Stimulated activated CD4-positive, alpha-beta T cell treated with anti-CD3 and anti-CD28 coated beads, Interleukin-12 subunit alpha, Interleukin-12 subunit beta, amount 100 ng/mL, for 4 hours (primary cell): ENCODE measurements at regions not wholly inside any gene's neighbourhood (a gene's known extent, or its start where the extent isn't known, plus 50 kb on each side); places are given as distances from the start of the nearest gene placed in this dataset.

Source experiments
- DNase-seq: peaks from one replicate; pipeline ENCODE4 v3.0.0-alpha.2; 2020

DNA sequence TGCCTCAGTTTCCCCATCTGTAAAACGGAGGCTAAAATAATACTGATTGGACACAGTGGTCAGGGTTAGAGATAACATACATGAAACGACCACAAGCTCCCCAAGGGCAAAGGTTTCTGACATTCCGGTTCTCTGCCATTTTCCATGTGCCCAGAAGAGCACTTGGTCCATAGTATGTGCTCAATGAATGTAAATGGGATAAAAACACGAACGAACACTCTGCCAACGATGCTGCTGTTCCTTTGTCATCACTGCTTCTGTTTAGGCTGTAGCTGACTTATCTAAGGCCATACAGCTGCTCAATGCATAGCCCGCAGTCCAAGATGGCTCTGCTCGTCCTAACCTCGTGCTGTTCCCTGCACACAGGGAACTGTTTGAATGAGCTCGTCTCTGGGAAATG lies 102.0 kb downstream of the RMI2 start:
- DNase-seq = no peak

GRCh38 chr16:11447836-11448235 lies 102.6 kb downstream of the RMI2 start:
- no peak for DNase-seq

- no peak for DNase-seq
Observed at GRCh38 chr16:11448796-11449416, 103.6 kb downstream of the RMI2 start.

DNA sequence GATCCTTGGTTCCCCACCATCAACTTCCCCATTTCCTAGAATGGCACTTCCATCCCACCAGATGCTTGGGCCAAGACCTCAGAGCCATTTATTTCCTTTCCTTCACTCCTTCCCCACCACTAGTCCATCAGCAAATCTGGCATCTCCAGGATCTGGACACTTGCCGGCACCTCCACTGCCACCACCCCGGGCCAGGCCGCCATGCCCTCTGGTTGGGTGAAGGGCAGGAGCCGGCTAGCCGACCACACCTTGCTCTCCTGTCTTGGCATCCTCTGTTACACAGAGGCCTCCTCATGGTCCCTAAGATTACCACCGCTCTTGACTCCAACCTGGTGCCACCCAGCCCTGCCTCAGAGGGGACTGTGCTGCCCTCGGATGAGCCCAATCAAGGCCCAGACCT lies 104.5 kb downstream of the RMI2 start:
- DNase-seq = no peak

- no peak for DNase-seq
Observed at GRCh38 chr16:11450136-11450535, 104.9 kb downstream of the RMI2 start.

GRCh38 chr16:11452298-11452697 lies 107.0 kb downstream of the RMI2 start:
- DNase-seq = no peak

DNA sequence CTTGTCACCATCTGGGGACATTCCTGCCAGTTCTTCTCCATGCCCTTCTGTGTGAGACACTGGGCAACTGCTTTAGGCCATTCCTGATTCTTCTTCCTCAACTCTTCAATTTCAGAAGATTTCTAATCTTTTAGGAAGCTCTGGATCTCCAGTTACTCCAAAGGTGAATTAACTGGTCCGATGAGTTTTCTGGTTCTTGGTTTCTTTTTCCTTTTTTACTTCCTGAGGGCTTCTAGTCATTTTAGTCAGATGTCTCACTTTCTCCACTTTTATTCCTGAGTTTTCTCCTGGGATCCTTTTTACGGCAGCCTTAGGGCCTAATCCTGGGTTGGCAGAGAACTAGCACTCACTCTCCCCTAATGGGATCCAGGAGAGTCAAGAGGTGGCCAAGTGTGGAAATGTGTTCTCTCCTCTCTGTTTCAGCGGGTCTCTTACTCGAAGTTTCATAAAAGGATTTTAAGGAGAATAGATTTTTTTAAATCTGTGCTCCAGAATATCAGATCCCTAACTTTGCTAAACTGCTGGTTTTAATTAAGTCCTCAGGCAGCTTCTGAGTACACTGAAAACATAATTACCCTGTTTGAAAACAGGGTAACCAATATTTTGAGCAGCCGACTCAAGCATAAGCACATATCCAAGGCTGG lies 107.6 kb downstream of the RMI2 start:
- no peak for DNase-seq

DNA sequence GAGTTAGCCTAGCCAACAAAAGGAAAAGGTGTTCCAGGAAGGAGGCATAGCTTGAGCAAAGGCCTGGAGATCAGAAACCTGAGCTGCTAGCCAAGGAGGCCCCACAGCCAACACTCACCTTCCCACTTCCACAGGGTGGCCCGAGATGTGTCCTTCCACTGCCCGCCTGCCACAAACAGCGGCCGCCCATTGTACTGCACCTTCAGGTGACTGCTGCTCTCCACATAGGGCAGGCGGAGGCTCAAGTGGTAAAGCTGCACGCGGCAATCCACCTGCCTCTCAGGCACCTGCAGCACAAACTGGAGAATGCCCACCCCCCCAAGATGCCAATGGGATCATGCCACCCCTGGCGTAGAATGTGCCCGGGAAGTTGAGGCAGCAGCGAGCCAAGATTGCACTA lies 111.5 kb downstream of the RMI2 start:
- no peak for DNase-seq

GRCh38 chr16:11459722-11460121 lies 114.5 kb downstream of the RMI2 start:
- DNase-seq = no peak

DNA sequence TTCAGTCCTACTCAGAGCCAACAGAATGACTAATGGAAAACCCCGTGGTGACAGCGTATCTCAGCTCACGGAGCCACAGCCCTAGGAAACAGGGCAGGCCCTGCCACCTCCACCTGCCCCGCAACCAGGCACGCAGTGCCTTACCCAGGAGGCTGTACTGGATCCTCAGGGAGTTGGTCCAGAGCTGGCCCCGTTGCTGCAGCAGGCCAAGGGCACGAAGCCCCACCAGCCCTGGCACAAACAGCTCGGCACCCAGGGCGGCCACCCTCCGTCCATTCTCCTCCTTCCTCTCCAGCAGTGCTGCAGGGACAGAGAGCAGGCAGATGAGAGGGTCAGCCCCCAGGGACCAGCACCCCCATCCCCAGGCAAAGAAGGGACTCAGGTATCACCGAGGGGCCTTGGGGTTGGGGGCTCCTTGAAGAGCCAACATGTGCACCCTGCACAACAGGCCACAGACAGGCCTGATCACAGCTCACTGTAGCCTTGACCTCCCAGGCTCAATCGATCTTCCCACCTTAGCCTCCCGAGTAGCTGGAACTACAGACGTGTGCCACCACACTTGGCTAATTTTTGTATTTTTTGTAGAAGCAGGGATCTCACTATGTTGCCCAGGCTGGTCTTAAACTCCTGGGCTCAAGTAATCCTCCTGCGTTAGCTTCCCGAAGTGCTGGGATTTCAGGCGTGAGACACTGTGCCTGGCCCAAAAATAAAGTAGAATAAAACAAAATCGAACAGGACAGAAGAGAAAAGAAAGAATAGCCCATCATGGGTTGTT lies 115.7 kb downstream of the RMI2 start:
- no peak for DNase-seq

GRCh38 chr16:11461595-11461990 lies 116.3 kb downstream of the RMI2 start:
- no peak for DNase-seq

DNA sequence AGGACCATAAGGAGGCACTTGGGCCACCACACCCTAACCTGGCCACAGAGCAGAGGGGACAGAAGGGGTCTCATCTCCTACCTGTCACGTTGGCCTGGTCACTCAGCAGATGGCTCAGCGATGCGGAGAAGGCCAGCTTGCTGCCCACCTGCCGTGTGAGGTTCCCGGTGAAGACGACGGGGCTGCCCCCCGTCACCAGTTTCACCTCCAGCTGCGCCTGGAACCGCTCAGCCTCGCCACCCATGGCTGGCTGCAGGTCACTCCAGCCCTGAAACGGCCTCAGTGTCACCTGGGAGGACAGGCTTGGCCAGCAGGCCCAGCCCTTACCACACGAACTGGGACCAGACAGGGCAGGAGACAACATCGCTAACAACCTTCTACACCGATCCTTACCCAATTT lies 116.8 kb downstream of the RMI2 start:
- DNase-seq = no peak

DNA sequence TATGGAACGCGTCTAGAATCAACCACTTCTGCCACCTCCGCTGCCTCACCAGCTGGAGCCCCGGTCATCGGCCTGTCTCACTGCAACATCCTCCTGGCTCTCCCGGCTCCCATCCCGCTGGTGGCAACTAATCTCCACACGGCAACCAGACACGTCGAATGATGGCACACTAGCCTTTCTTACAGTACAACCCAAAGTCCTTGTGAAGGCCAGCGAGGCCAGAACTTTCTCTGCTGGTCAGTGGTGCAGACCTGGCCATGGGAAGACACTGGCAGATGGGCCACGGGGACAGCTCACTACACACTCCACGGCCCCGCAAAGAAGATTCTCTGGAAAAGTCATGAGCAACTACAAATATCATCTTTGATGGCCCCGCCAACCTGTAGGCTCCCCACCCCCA lies 117.6 kb downstream of the RMI2 start:
- no peak for DNase-seq

GRCh38 chr16:11464241-11464640 lies 119.0 kb downstream of the RMI2 start:
- DNase-seq = no peak

DNA sequence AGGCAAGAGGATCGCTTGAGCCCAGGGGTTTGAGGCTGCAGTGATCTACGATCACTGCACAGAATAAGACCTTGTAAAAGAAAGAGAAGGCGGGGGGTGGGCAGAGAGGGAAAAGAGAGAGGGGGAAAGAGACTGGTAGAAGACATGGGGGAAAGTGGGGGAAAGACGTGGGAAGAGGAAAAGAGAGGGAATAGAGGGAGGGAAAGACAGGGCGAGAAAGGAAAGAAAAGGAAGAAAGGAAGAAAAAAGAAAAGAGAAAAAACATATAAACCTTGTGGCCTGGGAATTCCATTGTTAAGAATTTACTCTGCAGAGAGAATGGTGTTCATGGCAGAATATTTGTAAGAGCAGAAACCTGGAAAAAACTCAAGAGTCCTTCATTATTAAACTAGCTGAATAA lies 120.4 kb downstream of the RMI2 start:
- no peak for DNase-seq

DNA sequence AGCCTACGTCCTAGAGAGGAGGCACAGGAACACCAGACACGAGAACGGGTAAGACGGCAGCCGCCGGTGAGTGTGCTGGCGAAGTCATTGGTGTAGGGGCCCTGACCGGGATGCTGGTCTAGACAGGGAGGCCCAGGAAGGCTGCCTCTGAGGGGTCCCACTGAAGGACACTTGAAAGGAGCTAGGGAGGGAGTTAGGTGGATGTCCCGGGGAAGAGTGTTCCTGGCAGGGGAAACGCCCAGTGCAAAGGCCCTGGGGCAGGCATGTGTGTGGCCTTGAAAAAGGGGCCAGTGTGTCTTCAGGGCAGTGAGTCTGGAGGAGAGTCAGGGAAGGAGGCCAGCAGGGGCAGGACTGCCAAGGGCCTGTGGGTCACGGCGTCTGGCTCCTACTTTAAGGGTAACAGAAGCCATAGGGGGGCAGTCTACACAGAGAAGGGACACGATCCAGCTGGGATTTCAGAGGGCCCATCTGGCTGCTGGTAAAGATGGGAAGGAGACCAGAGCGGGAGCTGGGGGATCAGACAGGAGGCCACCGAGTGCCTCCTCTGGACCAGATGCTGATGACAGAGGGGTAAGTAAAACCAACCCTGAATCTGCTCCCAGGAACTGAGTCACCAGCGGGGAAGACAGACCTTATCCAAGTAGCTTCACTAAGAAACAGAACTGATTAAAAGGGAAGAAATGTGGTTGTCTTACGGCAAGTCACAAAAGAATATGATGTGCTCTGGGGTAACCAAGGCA lies 115.9 kb downstream of the LITAF start:
- no peak for DNase-seq

DNA sequence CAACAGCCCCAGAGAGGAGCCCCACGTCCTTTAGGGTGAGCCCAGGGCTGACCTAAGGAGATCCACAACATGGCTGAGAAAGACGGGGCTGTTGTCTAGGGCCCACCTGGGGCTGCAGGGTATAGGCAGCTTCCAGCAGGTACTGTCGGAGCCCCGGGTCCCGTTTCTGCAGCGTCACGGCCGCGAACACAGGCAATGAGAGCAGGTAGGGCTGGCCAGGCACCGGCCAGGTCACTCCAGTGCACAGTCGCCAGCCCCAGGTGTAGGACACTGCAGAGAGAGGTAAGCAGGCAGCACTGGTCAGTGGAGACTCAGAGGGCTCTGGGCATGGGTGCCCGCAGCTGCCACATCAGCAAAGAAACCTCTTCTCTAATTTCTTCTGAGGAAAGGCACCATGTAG lies 115.2 kb downstream of the LITAF start:
- no peak for DNase-seq

DNA sequence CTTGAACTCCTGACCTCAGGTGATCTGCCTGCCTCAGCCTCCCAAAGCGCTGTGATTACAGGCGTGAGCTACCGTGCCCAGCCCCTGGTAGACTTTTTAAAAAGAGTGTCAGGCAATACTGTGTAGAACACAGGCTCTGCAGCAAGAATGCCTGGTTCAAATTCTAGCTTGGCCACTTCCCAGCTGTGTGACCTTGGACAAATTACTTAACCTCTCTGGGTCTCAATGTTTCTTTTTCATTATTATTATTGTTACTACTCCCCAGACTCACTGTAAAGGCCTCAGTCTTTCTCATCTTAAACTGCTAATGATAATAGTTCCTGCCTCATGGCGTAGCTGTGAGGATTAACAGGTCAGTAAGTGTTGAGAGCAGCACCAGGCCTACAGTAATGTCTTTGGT lies 114.3 kb downstream of the LITAF start:
- DNase-seq = no peak

GRCh38 chr16:11472851-11473250 lies 113.9 kb downstream of the LITAF start:
- DNase-seq = no peak

- DNase-seq = no peak
Observed at GRCh38 chr16:11473728-11474127, 113.0 kb downstream of the LITAF start.

DNA sequence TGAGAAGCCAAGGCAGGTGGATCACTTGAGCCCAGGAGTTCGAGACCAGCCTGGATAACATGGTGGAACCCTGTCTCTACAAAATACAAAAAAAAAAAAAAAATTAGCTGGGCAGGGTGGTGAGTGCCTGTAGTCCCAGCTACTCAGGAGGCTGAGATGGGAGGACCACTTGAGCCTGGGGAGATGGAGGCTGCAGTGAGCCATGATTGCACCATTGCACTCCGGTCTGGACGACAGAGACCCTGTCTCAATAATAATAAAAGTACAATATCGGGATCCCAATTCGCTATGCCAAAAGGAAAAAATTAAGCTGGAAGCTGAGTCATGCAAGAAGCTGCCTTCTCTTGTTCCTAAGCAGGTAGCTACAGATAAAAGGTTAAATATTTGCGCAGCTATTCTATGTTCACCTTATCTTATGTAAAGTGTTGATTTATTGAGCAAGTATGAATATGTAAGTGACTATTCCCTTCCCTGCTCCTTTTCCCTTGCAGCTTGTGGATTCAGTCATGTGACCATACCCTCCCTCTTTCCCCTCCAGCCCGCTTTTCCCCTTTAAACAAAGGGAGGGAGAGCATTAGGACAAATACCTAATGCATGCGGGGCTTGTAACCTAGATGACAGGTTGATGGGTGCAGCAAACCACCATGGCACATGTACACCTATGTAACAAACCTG lies 112.0 kb downstream of the LITAF start:
- DNase-seq = no peak

DNA sequence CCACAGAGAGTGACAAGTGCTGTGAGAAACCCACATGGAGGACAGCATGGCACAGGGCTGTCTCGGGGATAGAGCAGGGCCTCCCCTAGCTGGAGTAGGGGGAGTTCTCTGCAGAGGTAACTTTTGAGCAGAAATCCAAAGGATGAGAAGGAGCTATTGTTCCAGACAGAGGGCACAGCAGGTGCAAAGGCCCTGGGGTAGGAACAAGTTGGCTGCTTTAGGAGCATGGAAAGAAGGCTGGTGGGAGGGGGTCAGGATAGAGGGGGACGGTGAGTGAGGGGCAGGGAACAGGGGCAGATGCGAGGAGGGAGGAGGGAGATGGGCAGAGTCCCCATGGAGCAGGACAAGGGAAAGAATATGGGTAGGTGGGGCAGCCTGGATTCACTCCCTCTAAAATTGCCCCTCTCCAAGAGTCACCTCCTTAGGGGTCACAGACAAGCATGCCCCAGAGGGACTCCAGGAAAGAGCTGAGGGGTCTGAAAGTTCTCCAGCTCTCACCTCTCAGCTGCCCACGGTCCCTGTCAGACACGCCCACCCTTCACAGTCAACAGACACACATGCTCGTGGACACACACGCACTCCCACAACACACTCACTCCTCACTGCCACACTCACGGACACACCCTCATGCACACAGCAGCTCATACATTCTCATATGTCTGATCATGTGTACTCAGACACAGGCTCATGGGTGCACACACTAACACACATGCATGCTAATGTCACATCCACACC lies 110.7 kb downstream of the LITAF start:
- DNase-seq = no peak
